NCI-H1930 (cell line): ENCODE measurements at regions not wholly inside any gene's neighbourhood (a gene's known extent, or its start where the extent isn't known, plus 50 kb on each side); places are given as distances from the start of the nearest gene placed in this dataset.

Experiments
- DNase-seq, 2 experiments: peaks; one replicate each; lab custom pipeline; 2025; lab: John Stamatoyannopoulos, UW

DNA sequence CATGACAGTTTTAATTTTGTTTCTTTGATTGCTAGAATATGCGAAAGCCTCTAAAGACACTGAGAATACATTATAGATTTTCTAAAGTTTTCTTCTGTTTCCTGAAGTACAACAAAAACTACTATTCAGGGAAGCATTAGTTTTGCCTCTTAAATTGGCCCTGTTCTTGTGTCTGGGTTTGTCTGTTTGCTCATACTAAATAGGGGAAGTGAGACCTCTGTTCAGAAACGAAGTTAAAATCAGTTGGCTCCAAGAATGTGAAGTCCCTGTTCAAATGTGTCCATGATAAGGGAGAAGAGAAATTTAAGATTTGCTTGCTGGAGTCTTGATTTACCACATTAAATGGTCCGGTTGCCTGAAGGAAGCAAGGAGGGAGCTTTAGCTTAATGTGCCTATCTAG lies 327.3 kb upstream of the GBE1 start:
- DNase-seq, result no peak

DNA sequence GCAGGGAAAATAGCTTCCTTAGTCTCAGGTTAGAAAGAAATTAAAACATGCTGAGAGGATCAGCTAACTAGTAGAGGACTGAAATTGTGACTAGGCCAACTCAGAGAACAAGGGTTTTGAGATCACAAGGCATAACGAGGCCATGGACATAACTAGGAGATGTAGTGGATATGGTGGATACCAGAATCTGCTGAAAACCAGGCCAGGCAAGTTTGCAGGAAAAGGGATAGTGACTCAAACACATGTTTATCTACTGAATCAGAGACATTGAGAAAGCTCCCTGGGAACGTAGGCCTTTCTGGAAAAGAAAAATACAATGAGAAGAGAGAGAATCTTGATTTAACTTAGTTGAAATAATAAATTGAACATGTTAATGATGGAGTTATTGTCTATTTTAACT lies 326.5 kb upstream of the GBE1 start:
- DNase-seq, result no peak

DNA sequence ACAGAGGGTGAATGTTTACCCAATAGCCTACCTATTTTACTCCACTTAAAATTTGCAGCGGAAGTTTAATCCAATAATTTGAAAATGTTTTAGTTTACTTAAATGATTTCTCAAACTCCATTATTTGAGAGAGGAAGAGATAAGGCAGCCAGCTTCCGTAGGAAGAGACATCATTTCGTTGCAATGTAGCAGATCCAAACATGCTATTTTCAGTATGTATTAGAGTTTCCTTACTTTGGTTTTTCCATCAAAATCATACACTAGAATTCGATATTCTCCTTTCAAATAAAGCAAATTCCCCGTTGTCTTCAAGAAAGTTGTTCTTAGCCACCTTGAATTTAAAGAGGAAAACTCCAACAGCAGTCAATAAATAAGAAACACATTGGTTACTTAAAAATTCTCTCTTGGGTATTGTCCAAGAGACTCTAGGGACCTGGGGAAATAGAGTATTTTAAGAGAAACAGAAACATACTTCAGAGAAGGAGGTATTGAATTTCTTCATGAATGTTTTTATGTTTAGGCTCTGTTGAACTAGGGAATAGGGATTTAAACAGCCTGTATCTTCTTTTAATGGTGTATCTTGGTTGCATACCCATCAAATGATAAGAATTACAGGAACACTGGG lies 324.5 kb upstream of the GBE1 start:
- no peak for DNase-seq

DNA sequence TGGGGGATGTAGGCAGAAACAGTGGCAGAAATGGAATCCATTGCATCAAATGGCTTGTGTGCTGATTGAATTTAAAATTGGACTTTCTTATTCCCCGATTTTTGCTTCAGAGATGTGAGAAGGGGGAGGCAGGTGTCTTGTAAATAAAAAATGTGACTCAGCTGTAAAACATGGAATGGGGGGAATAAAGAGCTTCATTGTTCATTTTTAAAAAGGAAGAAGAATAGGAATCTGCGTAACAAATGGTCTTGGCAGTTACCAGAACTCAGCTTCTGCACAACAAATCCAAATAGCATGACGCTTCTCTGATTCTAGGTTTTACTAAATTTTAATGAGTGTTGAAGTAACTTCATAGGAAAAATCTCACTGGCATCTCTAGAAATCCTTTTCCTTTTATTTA lies 323.9 kb upstream of the GBE1 start:
- DNase-seq, result no peak

DNA sequence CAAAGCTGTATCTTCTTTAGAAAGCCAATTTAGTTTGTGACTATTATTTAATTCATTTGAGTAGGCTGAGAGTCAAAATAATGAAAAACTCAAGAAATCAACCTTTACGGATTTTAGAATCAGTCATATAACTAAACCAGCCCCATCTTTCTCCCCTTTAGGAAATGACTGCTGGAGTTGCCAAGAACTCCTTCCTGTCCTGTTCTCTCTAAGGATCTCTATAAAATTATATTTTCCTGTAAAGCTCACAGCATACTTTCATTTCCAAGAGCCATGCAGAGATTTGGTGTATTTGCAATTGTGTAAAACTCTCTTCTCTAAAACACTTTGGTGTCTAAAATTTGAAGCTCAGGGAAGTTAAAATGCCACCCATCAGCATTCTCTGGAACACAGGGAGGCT lies 323.4 kb upstream of the GBE1 start:
- DNase-seq, result no peak

DNA sequence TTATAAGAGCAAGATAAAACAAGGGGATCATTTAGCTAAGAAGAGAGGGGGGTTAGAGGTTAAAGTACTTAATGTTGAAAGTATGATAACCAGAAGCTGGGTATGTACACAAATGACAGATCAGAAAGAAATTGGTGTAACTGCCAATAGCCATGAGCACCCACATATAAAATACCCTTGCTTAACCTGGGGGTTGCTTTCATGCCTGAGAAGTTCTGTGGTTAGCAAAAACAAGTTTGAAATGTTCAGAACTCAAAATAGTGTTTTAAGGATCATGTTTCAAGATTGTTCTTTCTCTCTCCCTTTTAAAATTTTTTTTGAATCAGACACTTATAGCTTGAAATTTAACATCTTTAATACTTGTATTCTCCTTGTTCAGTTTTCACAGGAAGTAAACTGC lies 321.4 kb upstream of the GBE1 start:
- DNase-seq, result no peak

DNA sequence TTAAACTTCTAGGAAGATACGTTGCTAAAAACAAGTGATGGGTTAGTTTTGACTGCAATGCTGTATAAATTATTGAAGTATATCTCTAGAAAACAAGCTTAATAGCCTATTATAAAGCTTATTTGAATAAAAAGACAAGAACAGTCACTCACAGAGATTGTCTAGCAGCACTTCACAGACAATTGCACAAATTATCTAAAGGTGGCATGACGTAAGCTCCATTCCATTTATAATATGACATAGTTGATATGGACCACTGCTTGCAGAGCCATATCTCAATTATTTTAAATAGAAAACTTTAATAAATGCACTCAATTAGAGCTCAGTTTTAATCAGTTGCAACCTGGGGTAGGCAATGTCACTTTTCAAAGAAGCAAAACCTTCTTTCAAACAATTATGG lies 319.9 kb upstream of the GBE1 start:
- no peak for DNase-seq

DNA sequence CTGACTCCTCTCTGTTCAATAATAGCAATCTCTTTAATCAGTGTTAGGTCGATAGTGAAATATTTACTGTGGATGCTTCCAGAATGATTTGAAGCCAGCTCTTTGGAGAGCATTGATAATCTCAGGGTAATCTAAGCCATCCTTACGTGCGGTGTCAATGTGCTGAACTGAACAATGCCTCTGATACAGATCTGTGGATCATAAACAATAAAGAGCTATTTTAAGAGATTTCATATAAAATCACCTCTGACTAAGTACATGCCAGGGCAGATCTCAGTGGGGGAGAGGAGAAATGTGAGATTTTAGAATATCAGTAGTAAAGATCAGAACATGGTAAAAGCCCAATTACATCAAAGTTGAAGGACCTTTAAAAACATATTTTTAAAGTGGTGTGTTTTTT lies 319.3 kb upstream of the GBE1 start:
- DNase-seq, result no peak

DNA sequence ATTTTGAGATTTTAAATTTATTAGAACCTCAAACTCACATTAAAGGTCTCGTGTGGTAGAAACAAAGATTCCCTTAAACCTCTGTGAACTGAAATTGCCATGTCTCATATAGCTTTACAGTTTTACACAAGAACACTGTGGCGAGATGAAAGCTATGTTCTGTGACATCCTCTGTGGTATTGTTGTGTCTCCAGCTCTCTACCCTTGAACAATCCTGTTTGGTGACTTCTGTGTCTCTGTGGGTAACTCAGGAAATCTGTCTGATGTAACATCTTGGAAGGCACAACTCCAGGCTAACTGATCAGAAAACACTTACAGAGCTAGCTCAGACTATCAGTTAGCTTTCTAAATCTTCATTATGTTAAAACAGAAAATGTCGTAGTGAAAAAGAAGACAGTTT lies 318.8 kb upstream of the GBE1 start:
- no peak for DNase-seq

DNA sequence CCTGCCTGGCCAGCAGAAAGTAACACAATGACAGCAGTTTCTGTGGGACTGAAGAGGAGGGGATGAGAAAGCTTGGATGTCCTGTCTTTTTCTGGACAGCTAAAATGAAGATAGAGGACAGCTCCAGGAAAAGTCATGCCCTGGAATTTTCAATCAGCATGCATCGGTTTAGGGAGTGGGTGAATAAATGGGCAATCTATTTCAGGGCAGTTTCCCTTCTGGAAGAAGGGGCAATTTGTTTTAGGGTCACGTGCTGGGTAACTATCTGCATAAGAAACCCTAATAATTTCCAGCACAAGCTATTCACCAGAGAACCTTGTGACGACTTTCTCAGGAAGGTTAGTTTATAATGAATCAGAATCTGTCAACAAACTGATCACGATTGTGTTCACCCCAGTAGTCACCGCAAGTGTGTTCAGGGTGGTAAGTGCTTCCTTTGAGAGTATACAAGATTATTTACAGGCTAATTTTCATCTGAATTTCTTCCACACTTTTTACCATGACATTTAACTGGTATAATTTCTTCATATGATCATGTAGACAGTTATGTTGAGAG lies 318.0 kb upstream of the GBE1 start:
- no peak for DNase-seq

DNA sequence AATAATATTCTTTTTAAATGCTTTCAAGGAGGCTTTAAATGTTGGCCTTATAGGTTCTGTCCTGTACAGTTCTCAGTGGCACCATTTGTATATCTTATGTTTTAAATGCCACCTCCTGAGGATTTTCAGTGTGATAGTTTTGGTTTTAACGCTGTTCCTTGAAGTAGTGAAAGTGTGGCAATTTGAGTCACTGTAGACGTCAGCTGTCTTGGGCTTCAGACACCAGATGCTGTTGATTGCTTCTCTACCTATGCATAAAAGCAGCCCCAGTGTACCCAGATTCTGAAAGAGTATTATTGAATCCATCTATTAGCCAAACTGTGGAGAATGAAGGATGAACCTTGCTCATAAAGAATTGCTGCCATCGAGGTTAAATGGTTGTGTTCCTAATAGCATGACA lies 316.8 kb upstream of the GBE1 start:
- DNase-seq, result no peak

DNA sequence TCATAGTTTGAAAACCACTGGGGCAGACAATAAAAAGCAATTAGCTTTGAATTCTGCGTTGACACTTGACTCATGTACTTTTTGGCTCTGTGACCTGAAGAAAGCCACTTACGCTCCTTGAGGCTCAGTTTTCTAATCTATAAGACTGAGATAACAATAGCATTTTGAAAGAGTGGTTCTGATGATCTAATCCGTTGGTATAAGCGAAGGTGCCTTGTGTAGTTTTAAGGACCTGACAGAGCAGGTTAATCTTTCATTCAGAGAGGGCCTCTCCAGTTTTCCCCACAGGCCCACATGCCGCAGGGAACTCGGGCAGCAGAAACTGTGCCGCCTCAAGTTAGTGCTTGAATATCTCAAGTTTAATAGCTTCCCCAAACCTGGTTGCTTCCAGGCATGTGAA lies 306.0 kb upstream of the GBE1 start:
- DNase-seq, result no peak

DNA sequence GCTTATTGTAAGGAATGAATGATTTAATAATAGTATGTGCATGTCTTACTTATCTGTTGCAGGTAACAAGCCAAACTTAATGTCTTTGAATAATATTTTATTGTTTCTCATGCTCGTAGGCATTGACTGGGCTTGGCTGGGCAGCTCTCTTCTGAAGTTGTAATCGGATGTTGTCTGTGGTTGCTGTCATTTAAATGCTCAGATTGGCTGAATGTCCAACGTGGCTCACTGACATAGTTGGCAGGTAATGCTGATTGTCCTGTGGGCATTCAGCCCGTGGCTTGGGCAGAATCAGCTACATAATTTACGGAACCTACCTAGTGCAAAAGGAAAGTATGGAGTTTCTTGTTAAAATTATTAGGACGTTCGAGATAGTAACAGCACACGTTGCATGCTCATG lies 297.4 kb upstream of the GBE1 start:
- no peak for DNase-seq

DNA sequence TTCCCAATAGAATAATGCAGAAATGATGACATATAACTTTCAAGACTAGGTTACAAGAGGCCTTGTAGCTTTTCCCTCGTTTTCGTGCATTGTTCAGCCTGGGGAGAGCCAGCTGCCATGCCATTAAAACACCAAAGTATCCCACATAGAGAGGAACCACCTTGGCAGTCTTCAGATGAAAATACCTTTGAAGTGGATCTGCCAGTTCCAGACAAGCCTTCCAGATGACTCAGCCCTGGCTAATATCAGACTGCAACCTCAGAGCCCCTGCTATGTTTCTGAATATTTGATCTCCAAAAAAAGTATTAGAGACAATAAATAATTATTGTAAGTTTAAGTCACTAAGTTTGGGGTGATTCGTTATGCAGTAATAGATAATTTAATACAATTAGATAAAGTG lies 294.3 kb upstream of the GBE1 start:
- DNase-seq, result no peak

DNA sequence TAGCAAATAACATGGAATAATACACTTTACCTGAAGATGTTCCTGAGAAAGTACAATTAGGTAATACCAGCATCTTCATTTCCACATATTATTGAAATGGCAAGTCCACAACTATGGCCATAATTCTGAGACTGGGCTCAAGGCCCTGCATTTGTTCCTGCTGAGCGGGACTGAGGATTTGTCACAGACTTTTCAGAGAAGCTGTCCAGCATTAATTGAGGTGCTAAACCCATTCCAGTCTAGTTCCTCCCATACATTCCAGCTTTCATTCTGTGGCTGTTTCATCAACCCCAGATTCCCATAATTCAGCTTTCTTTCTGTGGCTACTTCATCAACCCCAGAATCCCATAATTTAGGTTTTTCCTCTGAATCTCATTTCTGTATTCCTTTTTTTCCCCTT lies 293.4 kb upstream of the GBE1 start:
- no peak for DNase-seq

DNA sequence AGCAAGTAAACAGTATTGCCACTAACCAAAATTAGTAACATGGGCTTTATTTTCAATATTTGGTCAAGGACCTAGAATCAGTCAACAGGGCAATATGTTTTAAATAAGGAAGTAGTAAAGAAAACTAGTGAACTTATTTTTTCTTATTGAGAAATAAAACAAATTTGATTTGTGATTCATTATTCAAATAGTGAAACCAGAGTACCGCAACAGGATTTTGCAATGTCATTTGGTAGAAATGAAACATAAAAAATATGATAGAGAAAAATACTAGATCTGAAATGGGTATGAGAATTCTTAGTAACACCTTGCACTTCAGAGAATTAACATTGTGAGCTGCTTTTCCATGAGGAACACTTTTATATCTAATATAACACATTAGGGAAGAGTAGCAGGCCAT lies 291.8 kb upstream of the GBE1 start:
- DNase-seq, result no peak

DNA sequence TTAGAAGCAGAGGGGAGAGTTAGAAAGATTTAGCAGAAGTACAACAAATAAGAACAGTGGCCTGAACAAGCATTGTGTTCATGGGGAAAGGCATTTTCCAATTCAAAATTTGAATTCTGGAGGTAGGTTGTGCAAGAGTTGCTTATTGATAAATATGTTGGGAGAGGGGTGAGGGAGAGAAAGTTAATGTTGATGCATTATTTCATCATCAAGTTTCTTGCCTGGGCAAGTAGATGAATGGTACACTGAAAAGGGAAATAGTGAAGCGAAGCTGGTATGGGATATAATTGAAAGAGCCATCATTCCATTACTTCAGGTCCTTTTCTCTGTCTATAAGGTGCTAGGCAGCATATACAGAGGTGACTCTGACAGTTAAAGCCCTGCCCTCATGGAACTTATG lies 288.9 kb upstream of the GBE1 start:
- DNase-seq, result no peak

DNA sequence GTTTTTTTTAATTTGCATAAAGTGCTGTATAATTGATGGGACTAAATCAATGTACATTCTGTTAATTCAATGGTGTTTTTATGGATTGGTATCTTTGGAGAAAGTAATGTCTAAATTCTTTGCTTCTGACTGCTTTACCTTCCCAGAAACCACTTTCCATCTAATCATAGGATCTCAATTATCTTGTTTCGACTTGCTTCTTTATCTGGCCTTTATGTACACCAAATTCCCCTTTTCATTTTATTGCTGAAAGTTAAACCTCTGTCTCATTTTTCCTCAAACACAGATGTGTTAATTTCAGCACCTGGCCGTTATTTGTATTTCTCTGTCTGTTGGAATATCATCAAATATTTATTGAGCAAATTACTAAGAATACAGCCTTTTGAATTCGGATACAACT lies 287.3 kb upstream of the GBE1 start:
- DNase-seq, result peak; percentile 37 to 41

DNA sequence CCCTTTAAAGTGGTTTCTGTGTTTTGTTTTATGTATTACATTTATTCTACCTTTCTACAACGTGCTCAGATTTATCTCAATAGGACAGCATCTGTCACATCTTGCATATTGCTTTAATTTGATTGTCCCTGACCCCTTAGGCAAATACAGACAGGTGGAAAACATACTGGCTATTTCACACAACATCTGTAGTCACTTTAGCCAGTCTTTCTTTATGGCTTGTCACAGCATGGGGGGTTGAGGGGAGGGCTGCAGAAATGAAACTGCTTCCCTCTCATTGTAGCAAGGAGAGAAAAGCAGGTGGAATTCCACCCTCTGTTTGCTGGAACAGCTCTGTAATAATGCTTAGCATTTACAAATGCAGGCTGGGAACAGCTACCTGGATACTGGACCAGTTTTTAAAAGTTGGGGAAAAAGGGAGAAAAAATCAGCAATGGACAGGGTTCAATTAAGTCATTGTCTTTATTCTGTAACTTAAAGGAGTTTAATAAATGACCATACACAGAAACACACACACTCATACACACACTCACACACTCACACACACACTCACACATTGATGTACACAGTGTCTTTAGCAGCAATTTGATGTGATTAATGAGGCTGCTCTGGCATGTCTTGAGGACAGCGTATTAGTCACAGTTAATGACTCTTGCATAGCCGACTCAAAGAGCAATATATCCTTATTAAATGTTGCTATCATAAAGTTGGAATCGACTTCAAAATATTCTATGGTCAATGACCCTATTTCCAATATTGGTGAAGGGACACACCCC lies 283.7 kb upstream of the GBE1 start:
- peak; percentile 67 to 70 for DNase-seq

DNA sequence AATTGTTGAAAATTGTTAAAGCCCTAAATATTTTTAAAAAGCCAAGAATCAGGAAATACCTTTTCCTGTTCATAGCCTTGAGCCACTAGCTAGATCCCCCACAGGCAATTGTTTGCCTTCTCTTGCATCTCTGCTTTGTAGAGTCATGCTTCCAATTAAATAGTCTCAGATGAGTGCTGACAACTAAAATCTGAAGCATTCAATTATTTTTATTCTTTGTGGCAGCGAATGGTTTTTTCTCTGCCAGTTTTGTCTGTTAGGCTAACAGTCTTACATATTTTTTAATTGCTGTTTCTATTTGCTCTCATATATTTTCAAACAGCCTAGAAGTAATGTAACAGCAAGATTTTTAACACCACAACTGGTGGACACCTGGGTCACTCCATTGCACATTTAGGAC lies 277.1 kb upstream of the GBE1 start:
- DNase-seq, result no peak

DNA sequence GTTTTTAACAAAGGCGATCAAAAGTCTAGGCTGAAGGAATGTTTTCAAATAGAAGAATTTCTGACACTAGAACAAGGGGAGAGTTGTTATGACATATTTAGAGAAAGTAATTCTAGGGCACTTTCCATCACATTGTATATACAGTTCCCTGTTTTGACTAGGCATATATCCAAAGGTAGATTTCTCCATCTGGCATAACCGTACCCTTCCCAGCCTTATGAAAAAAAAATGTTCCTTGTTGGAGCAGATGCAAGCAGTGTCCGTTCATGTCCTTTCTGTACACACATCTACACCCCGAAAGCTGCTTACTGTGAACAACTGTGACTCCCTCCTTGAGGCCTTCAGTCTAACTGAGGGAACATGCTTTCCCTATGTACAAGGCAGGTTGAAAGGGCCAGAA lies 271.7 kb upstream of the GBE1 start:
- no peak for DNase-seq

DNA sequence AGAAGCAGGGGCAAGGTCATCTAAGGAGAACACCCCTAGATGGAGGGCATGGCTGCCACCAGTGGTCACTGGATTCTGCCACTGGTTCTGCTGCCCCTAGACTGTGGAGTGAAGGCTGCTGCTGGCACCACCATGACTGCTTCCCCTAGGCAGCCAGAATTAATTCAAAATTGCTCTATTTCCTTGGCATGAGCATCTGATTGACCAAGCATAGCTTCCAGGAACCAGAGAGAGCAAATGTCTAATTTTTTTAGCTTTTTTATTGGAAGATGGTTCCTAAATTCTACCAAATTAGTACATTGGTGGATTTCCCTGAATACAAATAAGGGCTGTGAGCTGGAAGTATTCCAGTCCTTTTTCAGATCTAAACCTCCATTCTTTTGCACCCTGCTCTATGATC lies 270.2 kb upstream of the GBE1 start:
- no peak for DNase-seq

DNA sequence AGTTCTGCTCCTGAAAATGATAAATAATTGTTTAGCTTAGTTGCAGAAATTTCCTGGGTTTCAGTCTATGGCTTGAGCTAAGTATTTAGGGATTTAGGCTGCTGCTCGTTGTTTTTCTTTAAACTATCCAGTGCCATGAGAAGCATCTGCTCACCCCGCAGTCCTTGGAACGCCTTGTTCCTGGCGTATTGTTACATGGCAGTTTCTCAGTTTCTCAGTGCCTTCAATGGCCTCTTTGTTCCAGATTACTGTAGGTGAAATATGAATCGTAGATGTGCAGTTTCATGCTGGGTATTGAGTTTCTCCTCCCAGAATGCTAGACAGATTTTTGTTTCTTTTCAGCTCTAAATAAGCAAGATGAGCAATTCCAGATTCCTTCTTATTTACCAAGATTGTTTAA lies 269.5 kb upstream of the GBE1 start:
- no peak for DNase-seq

DNA sequence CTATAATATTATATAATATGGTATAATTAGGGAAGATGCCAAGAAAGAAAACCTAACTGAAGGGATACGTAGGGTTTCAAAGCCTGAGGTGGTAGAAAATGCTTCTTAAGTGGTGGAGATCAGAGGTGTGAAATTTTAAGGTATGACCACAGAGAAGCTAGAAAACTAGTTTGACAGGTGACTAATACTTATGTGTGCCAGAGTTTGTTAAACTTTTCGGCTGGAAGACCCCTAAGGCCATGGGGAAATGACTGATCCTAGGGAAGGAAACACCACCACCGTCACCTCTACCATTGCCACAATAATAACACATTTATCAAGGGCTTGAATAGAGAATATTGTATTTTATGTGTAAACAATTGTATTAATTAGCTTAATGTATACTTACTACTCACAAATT lies 261.4 kb upstream of the GBE1 start:
- DNase-seq, result no peak
